Inflammatory macrophage treated with lipopolysaccharide for 1 hour (primary cell): ENCODE measurements at regions not wholly inside any gene's neighbourhood (a gene's known extent, or its start where the extent isn't known, plus 50 kb on each side); places are given as distances from the start of the nearest gene placed in this dataset.

ENCODE experiments used
- DNase-seq, 2 donors: peaks; one replicate each; pipeline ENCODE4 v3.0.0-alpha.2; 2020 to 2022

GRCh38 chr9:68648971-68649370, 56.1 kb upstream of the PIP5K1B start:
- DNase-seq, result no peak

- DNase-seq, result no peak
These were observed 53.7 kb upstream of the PIP5K1B start for GRCh38 chr9:68651280-68651893.

- DNase-seq, result no peak
These were observed 51.9 kb upstream of the PIP5K1B start for GRCh38 chr9:68653141-68653595.

GRCh38 chr9:68654075-68654474, 51.0 kb upstream of the PIP5K1B start:
- no peak for DNase-seq
